GM21737 (cell line): ENCODE measurements at regions not wholly inside any gene's neighbourhood (a gene's known extent, or its start where the extent isn't known, plus 50 kb on each side); places are given as distances from the start of the nearest gene placed in this dataset.

Experiments
- ATAC-seq: cut with Tn5 transposase; IDR thresholded peaks from one replicate; pipeline ENCODE4 v1.9.1; 2021; ENCODE audit warnings: mild to moderate bottlenecking, moderate library complexity; ENCODE audit not compliant: unreplicated experiment

GRCh38 chr11:22497474-22497873, 128.1 kb downstream of the FANCF start:
- no peak for ATAC-seq

- no peak for ATAC-seq
Measured at GRCh38 chr11:22491555-22492225, 133.9 kb downstream of the FANCF start.

DNA sequence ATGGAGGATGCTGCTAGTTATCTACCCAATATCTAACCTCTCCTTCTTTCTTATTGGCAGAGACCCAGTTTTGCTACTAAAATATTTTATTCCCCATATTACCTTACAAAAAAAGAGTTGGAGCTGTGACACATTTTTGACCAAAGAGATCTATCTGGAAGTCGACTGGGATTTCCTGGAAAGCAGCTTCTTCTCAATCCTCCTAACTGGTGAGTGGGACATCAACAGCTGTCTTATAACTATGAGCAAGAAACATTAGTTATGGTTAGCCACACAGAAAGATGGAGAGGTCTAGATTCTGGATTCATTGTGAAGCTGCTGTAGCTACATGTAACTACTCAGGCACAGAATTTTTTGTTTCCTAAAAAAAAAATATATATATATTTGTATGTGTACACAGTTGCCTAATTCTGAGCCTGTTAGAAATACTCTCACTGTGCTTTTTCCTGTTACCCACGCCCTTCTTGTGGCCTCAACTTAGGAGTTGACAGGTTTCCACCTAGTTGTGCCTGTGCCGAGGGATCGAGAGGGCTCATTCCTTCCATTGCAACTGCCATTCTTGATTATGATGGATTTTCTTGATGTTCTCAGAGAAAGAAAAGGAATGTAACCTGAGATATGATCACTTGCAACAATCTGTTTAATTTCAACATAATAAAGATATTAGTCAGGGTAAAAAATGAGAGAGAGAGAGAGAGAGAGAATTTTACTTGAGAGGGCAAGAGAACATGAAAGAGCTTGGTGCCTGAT, 142.0 kb downstream of the SLC17A6 start:
- no peak for ATAC-seq

- ATAC-seq: no peak
Measured at GRCh38 chr11:22479208-22479607, 141.0 kb downstream of the SLC17A6 start.

- no peak for ATAC-seq
Measured at GRCh38 chr11:22478169-22478568, 140.0 kb downstream of the SLC17A6 start.

DNA sequence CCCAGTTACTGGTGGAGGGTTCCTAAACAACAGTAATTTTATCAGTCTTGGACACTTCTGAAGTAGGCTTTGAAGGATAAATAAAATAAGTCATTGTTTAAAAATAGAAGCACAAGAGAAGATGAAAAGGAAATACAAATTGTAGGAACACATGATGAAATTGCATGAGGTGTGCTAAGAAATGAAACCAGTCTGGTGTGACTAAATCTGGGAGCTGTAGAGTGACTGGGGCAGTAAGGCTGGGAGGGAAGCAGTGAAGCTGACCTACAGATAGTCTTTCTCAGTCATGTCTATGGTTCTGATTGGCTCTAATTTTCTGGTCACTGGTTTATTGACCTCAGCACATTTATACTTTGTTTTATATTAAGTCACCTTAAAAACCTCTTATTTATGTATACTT, 139.1 kb downstream of the SLC17A6 start:
- ATAC-seq: no peak

DNA sequence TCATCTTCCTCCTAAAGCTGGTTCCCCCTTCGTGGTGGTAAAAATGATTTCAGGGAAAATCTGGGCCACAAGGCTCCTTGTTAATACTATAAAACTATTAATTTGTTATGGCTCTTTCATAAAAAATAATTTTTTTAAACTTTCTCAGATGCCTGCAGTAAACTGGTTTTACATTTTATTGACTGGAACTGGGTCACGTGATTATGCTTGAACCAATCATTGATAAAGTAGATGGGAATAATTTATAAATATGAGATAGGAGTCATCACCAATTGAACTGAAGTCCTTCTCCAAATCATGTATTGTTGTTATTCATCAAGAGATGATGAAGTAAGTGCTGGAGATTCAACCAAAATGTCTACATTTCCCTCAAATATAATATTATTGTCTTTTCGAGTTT, 138.4 kb downstream of the SLC17A6 start:
- ATAC-seq: no peak

- no peak for ATAC-seq
Measured at GRCh38 chr11:22474616-22475015, 136.4 kb downstream of the SLC17A6 start.

DNA sequence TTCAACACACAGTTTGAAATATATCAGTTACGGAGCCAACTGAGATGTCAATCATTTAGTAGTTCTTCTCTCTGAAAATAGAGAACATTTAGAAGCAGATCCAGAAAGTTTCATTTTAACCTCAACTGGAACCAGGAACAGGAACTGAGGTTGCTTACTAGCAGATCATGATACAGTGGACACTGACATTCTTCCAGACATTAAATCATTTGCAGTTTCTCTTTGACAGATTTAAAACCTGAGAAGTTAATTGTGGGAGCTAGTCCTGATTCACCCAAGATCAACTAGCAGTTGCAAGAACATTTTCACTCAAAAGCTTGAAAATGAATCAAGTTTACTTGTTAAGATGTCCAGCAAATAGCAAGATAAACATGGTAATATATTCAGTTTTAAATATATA, 135.4 kb downstream of the SLC17A6 start:
- no peak for ATAC-seq

DNA sequence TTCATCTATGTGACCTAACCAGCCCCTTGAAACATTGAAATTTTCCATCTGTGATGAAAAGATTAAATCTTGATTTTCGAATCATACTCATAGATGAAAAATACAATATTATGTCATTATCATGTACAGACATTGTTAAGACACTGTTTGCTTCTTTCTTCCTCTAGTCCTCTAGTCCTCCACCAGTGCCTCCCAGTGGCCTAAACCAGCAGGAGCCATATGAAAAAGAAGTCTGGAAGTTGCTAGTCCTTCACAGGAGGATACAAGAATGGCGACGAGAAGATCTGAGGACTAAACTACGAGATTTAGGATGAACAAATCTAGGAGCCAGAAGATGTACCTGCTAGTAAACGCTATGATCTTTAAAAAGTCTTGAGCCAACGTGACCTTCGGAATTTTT, 134.1 kb downstream of the SLC17A6 start:
- ATAC-seq: no peak

DNA sequence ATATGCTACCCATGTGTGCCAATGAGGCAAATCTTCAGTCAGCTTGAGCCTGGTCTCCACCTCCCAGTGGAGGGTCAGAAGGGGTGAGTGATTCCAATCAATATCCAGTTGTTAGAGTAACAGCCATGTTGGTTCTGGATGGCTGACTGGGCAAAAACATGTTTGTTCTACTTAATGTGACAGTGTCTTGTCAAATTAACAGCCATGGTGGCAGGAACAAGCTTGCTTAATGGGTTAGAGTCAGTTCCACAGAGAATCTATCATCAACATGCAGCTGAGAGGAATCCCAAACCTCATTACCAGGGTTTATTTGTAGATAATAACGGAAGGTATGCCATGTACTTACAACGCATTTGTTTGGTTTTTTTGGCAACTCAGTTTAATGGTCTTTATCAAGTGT, 133.2 kb downstream of the SLC17A6 start:
- ATAC-seq: no peak

- ATAC-seq: no peak
Measured at GRCh38 chr11:22467741-22468140, 129.6 kb downstream of the SLC17A6 start.

- ATAC-seq: no peak
Measured at GRCh38 chr11:22467248-22467647, 129.1 kb downstream of the SLC17A6 start.

- no peak for ATAC-seq
Measured at GRCh38 chr11:22466809-22467208, 128.6 kb downstream of the SLC17A6 start.

- ATAC-seq: no peak
Measured at GRCh38 chr11:22466351-22466750, 128.2 kb downstream of the SLC17A6 start.

DNA sequence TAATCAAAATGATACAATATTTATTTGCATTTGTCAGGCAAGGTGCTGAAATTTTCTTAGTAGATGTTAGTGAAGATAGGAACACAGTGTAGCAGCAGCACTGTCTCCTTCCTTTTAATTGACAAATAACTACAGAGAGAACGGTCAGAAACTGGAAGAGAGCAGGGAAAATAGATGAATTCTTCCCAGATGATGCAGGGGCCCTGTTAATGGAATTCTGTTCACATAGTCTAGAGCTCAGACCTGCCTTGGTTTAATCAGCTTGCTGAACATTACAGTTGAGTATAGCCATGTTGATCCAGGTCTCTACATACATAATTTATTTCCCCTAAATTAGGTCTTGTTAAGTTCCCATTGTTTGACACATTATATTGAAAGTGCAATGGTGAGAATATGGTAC, 127.4 kb downstream of the SLC17A6 start:
- no peak for ATAC-seq

DNA sequence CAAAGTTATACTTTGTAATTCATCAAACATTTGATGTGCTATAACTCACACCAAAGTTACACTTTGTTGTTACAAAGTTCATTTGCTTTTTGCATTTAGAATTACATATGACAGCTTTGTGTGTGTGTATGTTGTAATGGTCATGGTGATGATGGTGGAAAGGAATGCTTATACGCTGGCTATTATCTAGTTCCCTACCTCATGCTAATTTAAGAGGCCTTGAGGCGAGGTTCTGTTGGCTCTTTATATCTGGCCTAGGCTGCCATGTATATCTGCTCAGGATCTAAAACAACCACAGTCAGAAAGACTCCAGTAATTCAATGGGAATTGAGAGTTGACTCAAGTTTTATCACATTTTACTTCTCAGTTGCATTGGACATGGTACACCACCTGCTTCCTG, 123.4 kb downstream of the SLC17A6 start:
- ATAC-seq: no peak

DNA sequence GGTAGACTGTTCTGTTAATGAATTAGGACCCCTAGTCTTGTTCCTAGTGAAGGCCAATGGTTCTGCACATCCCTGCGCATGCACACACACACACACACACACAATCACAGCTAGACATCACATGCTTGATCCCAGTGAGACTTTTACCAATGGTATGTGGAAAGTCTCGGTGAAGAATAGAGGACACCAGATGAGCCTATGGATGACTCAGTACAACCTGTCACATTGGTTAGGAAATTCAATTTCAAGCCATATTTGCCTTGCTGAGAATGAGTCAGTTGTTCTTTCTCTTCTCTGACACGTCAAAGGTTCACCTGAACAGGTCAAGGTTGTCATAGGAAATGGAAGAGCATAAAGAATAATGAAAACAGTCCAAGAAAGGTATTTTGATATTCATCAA, 122.0 kb downstream of the SLC17A6 start:
- ATAC-seq: no peak

- no peak for ATAC-seq
Measured at GRCh38 chr11:22459048-22459447, 120.9 kb downstream of the SLC17A6 start.

GRCh38 chr11:22458161-22458560, 120.0 kb downstream of the SLC17A6 start:
- no peak for ATAC-seq

DNA sequence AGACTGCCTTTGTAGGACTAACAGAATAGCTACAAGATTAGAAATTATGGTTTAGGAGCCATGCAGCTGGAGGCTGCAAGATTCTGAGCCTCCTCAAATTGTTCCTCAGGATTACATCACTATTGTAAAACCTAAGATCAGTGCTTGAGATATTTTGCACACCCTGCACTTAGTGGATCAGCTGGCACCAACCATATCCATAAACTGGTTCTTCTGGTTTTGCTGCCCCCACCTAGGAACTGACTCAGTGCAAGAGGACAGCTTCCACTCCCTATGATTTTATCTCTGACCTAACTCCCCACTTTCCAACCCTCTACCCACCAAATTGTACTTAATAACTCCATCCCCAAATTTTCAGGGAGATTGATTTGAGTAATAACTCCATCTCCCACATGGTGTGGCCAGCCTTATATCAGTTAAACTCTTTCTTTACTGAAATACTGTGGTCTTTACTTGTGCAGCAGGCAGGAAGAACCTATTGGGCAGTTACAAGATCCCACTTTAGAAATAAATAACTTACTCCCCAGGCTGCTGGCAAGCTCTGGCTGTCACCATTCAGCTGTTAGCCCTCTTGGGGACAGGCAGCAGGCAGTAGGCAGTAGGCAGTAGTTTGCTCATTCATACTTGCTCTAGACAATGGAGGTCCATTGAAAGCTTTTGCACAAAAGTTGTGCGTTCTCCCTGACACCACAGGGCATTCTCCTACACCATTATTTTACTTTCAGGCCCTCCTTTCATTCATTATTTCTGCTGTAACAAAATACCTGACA, 119.0 kb downstream of the SLC17A6 start:
- ATAC-seq: no peak
